Calu3 (cell line): ENCODE measurements at regions not wholly inside any gene's neighbourhood (a gene's known extent, or its start where the extent isn't known, plus 50 kb on each side); places are given as distances from the start of the nearest gene placed in this dataset.

Source experiments
- BruUV-seq: library from RNA; stranded (reverse); fragments of 400-500 nt; replicated peaks from 2 replicates; lab custom pipeline; 2021; lab: Mats Ljungman, UMichigan
- CTCF ChIA-PET: fragments of 300-600 bp; sonication (Branson Sonifier 250); formaldehyde crosslinking; loops from one replicate; lab custom pipeline; 2022; ENCODE audit warnings: antibody characterized with exemption; lab: Charles Lee
- DNase-seq: peaks from one replicate; pipeline ENCODE4 v3.0.0; 2022
- H3K27ac Mint-ChIP-seq: one replicate; pipeline ENCODE4 v1.8.0; 2022; ENCODE audit warnings: mixed read lengths; ENCODE audit not compliant: unreplicated experiment
- H3K27me3 Mint-ChIP-seq: one replicate; pipeline ENCODE4 v1.8.0; 2022; ENCODE audit warnings: mixed read lengths; ENCODE audit not compliant: unreplicated experiment
- H3K36me3 Mint-ChIP-seq: one replicate; pipeline ENCODE4 v1.8.0; 2022; ENCODE audit warnings: mild to moderate bottlenecking, moderate library complexity, mixed read lengths; ENCODE audit not compliant: insufficient read depth, unreplicated experiment
- H3K4me1 Mint-ChIP-seq: one replicate; pipeline ENCODE4 v1.8.0; 2022; ENCODE audit warnings: mild to moderate bottlenecking, low read depth, mixed read lengths; ENCODE audit not compliant: unreplicated experiment
- H3K4me3 Mint-ChIP-seq: one replicate; pipeline ENCODE4 v1.8.0; 2022; ENCODE audit warnings: mild to moderate bottlenecking, low read depth, moderate library complexity, mixed read lengths; ENCODE audit not compliant: unreplicated experiment
- H3K9me3 Mint-ChIP-seq: one replicate; pipeline ENCODE4 v1.8.0; 2022; ENCODE audit warnings: low read depth, mixed read lengths; ENCODE audit not compliant: unreplicated experiment
- CTCF ChIP-seq: fragments of 200-600 bp; IDR thresholded peaks from one replicate; pipeline ENCODE4 v1.8.0; 2022; ENCODE audit warnings: antibody characterized with exemption; ENCODE audit not compliant: unreplicated experiment
- intact Hi-C: fragments of 100-400 bp; cut with micrococcal nuclease; formaldehyde crosslinking; loops from one replicate; pipeline ENCODE4 v1.10.0; 2022; ENCODE audit not compliant: unreplicated experiment

- intact Hi-C loops, result no loop called here
- H3K36me3 Mint-ChIP-seq, result no peaks in the 10 kb centered on the region
- H3K27ac Mint-ChIP-seq, result no peak overlapping the region
- peaks cover 96% of the 10 kb centered on the region for H3K27me3 Mint-ChIP-seq
- CTCF ChIA-PET, result no interaction called here
- no TSS peak for BruUV-seq
- H3K9me3 Mint-ChIP-seq, result peaks cover 1% of the 10 kb centered on the region
- no peak for TF ChIP-seq CTCF
- H3K4me1 Mint-ChIP-seq, result peaks cover 3% of the 10 kb centered on the region
- DNase-seq, result no peak
- H3K4me3 Mint-ChIP-seq, result no peak overlapping the region
These were observed 113.4 kb upstream of the CIBAR2 start for GRCh38 chr16:85225721-85226120.

GRCh38 chr16:85227084-85227945 is 115.0 kb upstream of the CIBAR2 start:
- Mint-ChIP-seq H3K9me3 (peaks cover 6% of the 10 kb centered on the region), H3K27ac (no peak overlapping the region), H3K36me3 (no peaks in the 10 kb centered on the region), H3K4me3 (no peak overlapping the region), H3K27me3 (peaks cover 96% of the 10 kb centered on the region), H3K4me1 (no peaks in the 10 kb centered on the region)
- TF ChIP-seq CTCF, result no peak
- no peak for DNase-seq
- BruUV-seq, result no TSS peak
- CTCF ChIA-PET, result no interaction called here
- intact Hi-C loops, result no loop called here

- CTCF ChIA-PET, result no interaction called here
- Mint-ChIP-seq H3K4me1 (no peaks in the 10 kb centered on the region), H3K9me3 (peaks cover 6% of the 10 kb centered on the region), H3K27ac (no peak overlapping the region), H3K36me3 (no peaks in the 10 kb centered on the region), H3K27me3 (peaks cover 96% of the 10 kb centered on the region), H3K4me3 (no peak overlapping the region)
- BruUV-seq, result no TSS peak
- no peak for DNase-seq
- intact Hi-C loops, result no loop called here
- no peak for TF ChIP-seq CTCF
These were observed 115.9 kb upstream of the CIBAR2 start for GRCh38 chr16:85227946-85228862.

- no peak for DNase-seq
- no peak for TF ChIP-seq CTCF
- BruUV-seq, result no TSS peak
- intact Hi-C loops, result no loop called here
- H3K4me3 Mint-ChIP-seq, result no peak overlapping the region
- no peak overlapping the region for H3K27ac Mint-ChIP-seq
- CTCF ChIA-PET, result no interaction called here
- no peaks in the 10 kb centered on the region for H3K4me1 Mint-ChIP-seq
- H3K27me3 Mint-ChIP-seq, result peaks cover 96% of the 10 kb centered on the region
- peaks cover 6% of the 10 kb centered on the region for H3K9me3 Mint-ChIP-seq
- H3K36me3 Mint-ChIP-seq, result no peaks in the 10 kb centered on the region
These were observed 116.7 kb upstream of the CIBAR2 start for GRCh38 chr16:85228970-85229430.
